ENCODE measurements at regions not wholly inside any gene's neighbourhood (a gene's known extent, or its start where the extent isn't known, plus 50 kb on each side); places are given as distances from the start of the nearest gene placed in this dataset.

DNA sequence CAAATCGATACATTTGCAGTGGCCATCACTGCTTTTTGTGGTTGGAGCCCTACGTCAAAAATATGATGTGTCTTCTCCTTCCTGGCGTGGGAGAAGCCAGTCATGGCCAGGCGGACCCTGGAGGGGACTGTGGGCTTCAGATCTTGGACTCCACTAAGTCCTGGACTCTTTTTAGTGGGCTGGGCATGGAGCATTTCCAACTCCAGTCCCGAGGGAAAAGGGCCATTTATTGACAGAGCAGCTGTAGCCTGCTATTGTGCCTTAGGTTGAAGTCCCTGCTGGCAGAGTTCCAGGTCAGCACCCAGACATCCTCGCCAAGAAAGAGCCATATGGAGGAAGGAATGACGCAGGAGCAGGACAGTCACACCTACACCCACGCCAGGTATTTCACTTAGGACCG is 179.2 kb upstream of the ZNF507 start:
- H3K36me3 Mint-ChIP-seq (ENCODE audit: low read depth), result no peaks in the 10 kb centered on the region
- H3K4me3 Mint-ChIP-seq, result no peak overlapping the region
- H3K27ac Mint-ChIP-seq, result no peak overlapping the region
- H3K27me3 Mint-ChIP-seq, result peaks cover 4% of the 10 kb centered on the region
- H3K9me3 Mint-ChIP-seq, result no peaks in the 10 kb centered on the region
- no peaks in the 10 kb centered on the region for H3K4me1 Mint-ChIP-seq (ENCODE audit: low read depth)

DNA sequence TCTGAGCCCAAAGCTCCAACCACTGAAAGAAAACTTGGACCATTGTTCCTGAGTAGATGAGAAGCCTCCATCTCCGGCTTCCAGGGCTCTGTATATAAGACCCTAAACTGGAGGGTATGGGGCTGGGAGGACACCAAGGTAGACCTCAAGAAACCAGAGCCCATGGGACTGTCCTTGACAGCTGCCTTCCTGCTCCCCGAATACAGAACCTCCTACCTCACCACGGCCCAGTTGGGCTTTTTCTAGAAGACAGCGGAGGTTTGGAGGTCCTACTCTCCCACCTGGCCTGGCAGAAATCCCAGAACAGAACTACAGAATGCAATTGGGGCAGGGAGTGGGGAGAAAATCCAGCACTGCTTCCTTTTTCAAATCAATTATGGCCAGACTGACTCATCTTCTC is 177.3 kb upstream of the ZNF507 start:
- H3K4me1 Mint-ChIP-seq (ENCODE audit: low read depth), result no peaks in the 10 kb centered on the region
- H3K27ac Mint-ChIP-seq, result no peak overlapping the region
- H3K9me3 Mint-ChIP-seq, result no peaks in the 10 kb centered on the region
- no peak overlapping the region for H3K4me3 Mint-ChIP-seq
- no peaks in the 10 kb centered on the region for H3K36me3 Mint-ChIP-seq (ENCODE audit: low read depth)
- H3K27me3 Mint-ChIP-seq, result peaks cover 4% of the 10 kb centered on the region

DNA sequence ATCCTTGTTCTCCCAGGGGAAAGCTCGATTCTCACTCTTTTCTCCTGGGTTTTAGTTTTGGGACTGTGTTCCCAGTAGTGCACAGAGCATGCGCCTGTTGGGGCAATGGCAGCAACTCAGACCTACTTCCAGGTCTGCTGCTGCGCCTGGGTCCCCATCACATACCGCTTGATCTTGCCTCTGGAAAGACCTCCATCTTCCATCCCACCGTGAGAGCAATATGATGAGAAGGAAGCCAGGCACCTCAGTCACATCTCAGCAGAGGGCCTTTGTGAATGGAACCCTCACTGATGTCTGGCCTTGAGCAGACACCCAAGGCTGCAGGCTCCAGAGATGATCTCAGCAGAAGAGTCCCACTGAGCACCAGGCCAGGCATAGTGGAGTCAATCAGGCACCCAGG is 176.8 kb upstream of the ZNF507 start:
- H3K4me3 Mint-ChIP-seq, result no peak overlapping the region
- H3K27me3 Mint-ChIP-seq, result peaks cover 4% of the 10 kb centered on the region
- H3K4me1 Mint-ChIP-seq (ENCODE audit: low read depth), result no peaks in the 10 kb centered on the region
- no peak overlapping the region for H3K27ac Mint-ChIP-seq
- no peaks in the 10 kb centered on the region for H3K36me3 Mint-ChIP-seq (ENCODE audit: low read depth)
- no peaks in the 10 kb centered on the region for H3K9me3 Mint-ChIP-seq

DNA sequence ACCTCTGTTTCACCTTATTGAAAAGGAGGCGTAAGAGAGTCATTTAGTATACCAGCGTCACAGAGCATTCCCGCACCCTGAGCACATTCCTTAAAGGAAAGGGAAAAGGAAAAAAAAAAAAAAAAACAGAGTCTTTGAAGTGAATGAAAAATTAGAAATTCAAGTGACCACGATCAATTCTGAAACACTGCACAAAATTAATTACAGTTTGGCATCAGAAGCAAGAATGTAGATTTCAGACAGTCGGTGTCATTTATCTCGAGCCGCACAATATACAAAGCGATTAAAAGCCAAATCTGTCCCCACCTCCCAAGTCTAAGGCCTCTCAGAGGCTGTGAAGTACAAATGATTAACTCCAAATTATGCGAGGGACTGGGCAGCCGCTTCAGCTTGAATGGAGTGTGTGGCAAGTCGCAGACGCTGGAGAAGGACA is 173.7 kb upstream of the ZNF507 start:
- no peaks in the 10 kb centered on the region for H3K4me1 Mint-ChIP-seq (ENCODE audit: low read depth)
- H3K27me3 Mint-ChIP-seq, result peaks cover 4% of the 10 kb centered on the region
- H3K4me3 Mint-ChIP-seq, result no peak overlapping the region
- H3K9me3 Mint-ChIP-seq, result no peaks in the 10 kb centered on the region
- H3K36me3 Mint-ChIP-seq (ENCODE audit: low read depth), result no peaks in the 10 kb centered on the region
- no peak overlapping the region for H3K27ac Mint-ChIP-seq

DNA sequence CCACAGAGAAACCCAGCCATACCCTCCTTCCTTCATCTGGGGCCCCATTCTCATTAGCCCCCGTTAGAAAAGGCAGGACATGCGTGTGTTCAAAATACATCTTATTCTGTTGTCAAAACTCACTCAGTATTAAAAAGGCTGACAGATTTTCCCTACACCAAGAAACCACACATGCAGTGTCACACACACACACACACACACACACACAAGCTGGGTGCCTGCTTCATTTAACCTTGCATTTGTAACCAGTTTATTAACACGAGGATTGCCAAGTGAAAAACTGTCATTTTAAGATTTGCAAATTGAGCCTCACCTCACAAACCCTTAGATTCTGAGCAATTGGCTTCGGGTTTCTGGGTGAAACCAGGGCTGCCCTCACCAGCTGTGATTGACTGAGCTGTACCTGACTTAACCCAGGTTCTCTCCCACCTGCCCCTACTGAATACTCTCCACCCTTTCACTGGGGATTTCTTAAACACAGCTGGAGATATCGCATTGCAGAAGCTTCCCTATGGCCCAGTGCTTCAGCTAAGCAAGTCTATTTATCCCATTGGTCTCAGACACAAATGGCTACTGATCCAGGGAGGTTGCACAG is 172.7 kb upstream of the ZNF507 start:
- Mint-ChIP-seq H3K9me3 (no peaks in the 10 kb centered on the region), H3K4me3 (no peak overlapping the region)

DNA sequence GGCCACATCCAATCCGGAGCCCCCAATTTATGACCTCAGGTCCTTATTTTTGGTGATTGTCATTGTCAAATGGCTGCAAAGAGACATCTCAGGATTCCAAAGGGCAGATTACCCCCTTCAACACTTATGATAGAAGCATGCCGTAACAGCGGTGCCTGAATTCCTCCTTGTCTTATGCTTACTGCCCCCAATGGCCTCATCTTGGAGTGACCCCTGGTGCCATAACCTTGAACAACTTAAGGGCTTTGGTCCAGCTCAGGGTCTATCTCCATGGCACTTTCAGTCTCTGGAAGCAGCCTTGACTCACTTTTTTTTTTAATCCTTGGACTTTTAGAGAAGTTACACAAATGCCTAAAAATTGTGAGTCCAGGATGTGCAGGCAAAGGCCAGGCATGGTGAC is 171.6 kb upstream of the ZNF507 start:
- Mint-ChIP-seq H3K4me1 (ENCODE audit: low read depth) (no peaks in the 10 kb centered on the region), H3K27ac (no peak overlapping the region), H3K9me3 (no peaks in the 10 kb centered on the region), H3K4me3 (no peak overlapping the region), H3K27me3 (peaks cover 4% of the 10 kb centered on the region), H3K36me3 (ENCODE audit: low read depth) (no peaks in the 10 kb centered on the region)

More for the DNA sequence above, 172.7 kb upstream of the ZNF507 start:
- Mint-ChIP-seq H3K4me1 (ENCODE audit: low read depth) (no peaks in the 10 kb centered on the region), H3K27ac (no peak overlapping the region), H3K36me3 (ENCODE audit: low read depth) (no peaks in the 10 kb centered on the region), H3K27me3 (peaks cover 4% of the 10 kb centered on the region)

DNA sequence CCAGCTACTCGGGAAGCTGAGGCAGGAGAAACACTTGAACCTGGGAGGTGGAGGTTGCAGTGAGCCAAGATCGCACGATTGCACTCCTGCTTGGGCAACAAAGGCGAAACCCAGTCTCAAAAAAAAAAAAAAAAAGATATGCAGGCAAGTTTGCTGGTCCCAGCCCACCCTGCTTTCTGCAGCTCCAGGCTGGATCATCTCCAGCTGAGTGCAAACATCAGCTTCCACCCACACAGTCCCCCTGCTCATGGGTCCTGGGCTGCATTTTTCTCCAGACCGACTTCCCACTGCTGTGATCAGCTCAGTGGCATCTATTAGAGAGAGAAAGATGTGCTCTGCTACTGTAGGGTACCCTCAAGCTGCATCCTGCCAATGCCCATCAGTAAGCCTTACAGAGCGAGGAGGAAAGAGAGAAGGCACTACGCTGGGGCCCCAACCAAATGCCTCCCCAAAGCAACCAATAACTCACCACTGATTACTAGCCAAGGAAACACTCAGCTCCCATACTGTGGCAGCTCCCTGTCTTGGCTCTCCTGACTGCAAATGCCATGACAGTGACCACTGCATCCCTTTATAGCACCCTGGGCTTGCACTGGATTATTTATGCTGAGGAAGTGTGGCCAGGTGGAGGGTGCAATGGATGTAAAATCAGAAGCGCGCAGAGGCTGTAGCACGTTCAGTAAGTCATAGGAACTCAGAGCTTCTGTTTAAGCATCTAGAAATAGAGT is 170.9 kb upstream of the ZNF507 start:
- Mint-ChIP-seq H3K4me3 (no peak overlapping the region), H3K27me3 (no peaks in the 10 kb centered on the region), H3K27ac (no peak overlapping the region), H3K9me3 (no peaks in the 10 kb centered on the region), H3K4me1 (ENCODE audit: low read depth) (no peaks in the 10 kb centered on the region), H3K36me3 (ENCODE audit: low read depth) (no peaks in the 10 kb centered on the region)

DNA sequence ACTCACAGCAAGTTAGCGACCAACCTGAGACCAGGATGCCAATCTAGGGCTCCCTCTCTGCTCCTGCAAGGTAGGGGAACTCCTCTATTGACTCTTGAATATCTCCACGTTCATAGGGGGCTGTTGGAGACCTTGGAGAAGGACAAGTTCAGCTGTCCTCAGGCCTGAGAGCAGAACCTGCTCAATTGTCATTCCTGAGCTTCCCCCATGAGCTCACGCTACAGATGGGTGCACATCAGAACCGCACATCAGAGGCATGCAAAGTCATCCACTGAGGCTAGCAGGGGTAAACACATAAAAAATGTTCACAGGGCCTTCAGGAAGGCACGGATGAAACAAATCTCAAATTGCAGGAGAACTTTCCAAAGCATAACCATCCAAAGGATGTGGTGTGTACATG is 168.8 kb upstream of the ZNF507 start:
- Mint-ChIP-seq H3K9me3 (no peaks in the 10 kb centered on the region), H3K4me3 (no peak overlapping the region), H3K4me1 (ENCODE audit: low read depth) (no peaks in the 10 kb centered on the region), H3K27ac (no peak overlapping the region), H3K27me3 (no peaks in the 10 kb centered on the region), H3K36me3 (ENCODE audit: low read depth) (no peaks in the 10 kb centered on the region)

DNA sequence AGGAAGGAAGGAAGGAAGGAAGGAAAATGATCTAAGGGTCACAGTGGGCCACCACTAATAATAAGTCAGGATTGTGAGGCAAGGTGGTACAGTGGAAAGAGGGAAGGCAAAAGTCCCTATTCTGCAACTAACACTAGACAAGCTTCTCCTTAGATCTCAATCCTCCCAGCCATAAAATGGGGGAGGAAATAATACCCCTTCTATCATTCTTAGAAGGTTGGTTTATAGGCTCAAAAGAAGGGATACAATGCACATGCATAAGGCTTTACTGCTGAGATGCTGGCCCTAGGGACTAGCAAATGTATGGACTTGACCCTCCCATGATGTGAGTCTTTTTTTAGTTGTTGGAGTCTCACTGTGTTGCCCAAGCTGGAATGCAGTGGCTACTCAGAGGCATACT is 167.7 kb upstream of the ZNF507 start:
- Mint-ChIP-seq H3K36me3 (ENCODE audit: low read depth) (no peaks in the 10 kb centered on the region), H3K9me3 (no peaks in the 10 kb centered on the region), H3K27ac (no peak overlapping the region), H3K27me3 (no peaks in the 10 kb centered on the region), H3K4me1 (ENCODE audit: low read depth) (no peaks in the 10 kb centered on the region), H3K4me3 (no peak overlapping the region)

DNA sequence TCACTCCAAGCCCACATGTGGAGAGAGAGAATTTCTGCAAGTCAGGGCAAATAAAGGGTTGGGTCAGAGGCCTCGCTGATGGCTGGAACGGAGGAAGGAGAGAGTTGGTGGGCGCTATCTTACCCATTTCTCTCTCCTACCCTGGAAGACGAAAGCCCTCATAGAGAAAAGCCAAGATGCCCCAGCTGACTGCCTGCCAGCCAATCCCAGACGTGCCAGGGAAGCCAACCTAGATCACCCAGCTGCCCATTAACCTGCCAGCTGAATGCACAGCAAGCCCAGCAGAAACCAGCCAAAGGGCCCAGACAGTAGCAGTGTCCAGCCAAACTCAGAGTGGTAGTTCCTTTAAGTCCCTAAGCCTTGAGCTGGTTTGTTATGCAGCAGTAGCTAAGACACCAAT is 167.0 kb upstream of the ZNF507 start:
- Mint-ChIP-seq H3K4me3 (no peak overlapping the region), H3K9me3 (no peaks in the 10 kb centered on the region), H3K27me3 (no peaks in the 10 kb centered on the region), H3K36me3 (ENCODE audit: low read depth) (no peaks in the 10 kb centered on the region), H3K4me1 (ENCODE audit: low read depth) (no peaks in the 10 kb centered on the region), H3K27ac (no peak overlapping the region)

DNA sequence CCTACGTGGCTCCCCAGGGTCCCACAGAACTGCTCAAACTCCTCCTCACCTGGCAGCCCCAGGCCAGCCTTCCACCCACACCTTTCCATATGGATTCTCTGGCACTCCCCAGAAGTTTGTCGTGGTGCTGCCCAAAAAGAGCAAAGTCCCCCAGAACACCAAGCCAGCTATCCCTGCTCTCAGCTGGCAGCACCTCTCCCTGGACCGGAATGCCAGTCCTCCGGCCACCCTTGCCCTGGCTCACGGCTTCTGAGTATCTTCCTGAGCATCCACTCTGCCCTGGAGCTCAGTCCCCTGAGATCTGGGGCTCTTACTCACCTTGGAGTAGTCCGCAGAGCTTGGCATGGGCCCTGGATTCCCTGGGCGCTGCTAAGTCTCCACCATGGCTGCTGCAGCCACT is 166.5 kb upstream of the ZNF507 start:
- Mint-ChIP-seq H3K36me3 (ENCODE audit: low read depth) (no peaks in the 10 kb centered on the region), H3K9me3 (no peaks in the 10 kb centered on the region), H3K27ac (no peak overlapping the region), H3K4me3 (no peak overlapping the region), H3K27me3 (no peaks in the 10 kb centered on the region), H3K4me1 (ENCODE audit: low read depth) (no peaks in the 10 kb centered on the region)

DNA sequence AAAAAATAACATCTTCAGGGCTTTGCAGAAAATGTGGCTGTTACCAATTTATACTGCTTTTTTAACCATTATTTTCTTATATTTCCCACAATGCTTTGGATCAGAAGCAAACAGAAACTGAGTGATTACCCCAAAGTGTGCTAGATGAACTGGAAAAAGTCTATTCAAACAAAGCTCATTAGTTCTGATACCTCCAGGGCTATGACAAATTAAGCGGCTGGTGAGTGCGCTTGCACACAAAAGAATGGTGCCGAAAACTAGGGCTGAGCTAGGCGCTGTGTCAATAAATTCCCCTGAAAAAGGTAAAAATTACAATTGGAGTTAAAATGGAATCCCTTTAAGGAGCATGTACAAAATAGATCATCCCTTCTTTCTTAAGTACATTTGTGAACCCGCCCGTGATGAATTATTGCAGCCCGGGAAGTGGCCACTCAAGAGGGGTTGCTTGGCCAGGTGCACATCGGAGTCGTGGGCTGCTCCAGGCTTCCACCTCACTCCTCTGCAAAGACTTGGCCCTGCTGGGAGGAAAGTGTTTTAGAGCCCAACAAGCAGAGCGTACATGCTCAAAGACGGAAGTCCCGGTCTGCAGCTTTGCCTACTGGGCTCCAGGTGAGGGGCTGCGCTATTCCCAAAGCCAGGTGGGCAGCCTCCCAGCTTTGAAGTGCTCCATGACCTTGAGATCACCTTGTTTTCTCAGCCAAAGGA is 164.0 kb upstream of the ZNF507 start:
- H3K4me3 Mint-ChIP-seq, result no peak overlapping the region
- no peak overlapping the region for H3K27ac Mint-ChIP-seq
- H3K9me3 Mint-ChIP-seq, result peaks cover 4% of the 10 kb centered on the region
- no peaks in the 10 kb centered on the region for H3K27me3 Mint-ChIP-seq
- H3K4me1 Mint-ChIP-seq (ENCODE audit: low read depth), result no peaks in the 10 kb centered on the region
- no peaks in the 10 kb centered on the region for H3K36me3 Mint-ChIP-seq (ENCODE audit: low read depth)

DNA sequence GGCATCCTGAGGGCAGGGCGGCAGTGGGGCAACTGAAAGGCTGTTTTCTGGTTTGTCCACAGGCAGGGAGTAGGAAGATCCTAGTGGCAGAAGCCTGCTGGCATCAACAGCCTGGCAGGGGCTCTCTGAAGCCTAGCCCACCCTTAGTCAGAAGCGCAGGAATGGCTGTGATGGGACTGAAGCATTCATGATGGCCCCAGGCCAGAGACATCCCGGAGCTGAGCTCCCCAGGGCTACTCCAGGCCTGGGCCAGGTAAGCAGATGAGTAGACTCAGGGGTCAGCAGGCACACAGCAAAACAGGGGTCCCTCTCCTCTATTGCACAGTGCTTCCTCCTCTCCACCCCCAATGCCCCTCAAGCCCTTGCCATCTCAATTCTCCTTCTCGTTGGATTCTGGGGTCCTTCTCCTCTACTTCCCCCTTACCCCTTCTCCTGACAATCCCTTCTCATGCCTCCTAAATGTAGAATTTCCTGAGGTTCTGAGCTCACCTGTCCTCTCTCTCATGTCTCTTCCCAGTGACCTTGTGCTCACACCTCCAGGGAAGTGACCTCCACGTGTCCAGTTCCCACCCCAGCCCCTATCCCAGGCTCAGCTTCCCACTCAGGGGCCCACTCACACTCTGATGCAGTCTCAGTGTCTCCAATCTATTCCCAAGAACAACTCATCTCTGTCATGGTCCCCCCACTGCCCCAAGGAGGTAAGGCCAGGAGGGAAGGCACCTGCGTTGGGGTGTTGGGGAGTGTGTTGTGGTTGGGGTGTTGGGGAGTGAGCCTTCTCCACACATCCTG is 158.7 kb upstream of the ZNF507 start:
- no peaks in the 10 kb centered on the region for H3K36me3 Mint-ChIP-seq (ENCODE audit: low read depth)
- no peak overlapping the region for H3K27ac Mint-ChIP-seq
- H3K4me1 Mint-ChIP-seq (ENCODE audit: low read depth), result no peaks in the 10 kb centered on the region
- H3K4me3 Mint-ChIP-seq, result no peak overlapping the region
- H3K27me3 Mint-ChIP-seq, result peaks cover 3% of the 10 kb centered on the region
- peaks cover 4% of the 10 kb centered on the region for H3K9me3 Mint-ChIP-seq

DNA sequence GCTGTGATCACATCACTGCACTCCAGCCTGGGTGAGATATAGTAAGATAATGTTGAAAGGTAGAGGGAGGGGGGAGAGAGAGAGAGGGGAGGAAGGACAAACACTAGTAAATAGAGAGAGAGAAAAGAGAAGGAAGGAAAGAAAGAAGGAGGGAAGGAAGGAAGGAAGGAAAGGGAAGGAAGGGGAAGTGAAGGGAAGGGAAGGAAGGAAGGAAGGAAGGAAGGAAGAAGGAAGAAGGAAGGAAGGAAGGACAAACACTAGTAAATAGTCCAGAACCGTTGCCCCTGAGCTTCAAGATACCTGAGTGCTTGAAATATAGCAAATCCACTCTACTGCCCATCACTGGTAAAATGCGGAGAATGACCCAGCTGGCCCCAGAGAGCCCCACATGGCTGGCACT is 156.5 kb upstream of the ZNF507 start:
- Mint-ChIP-seq H3K4me1 (ENCODE audit: low read depth) (no peaks in the 10 kb centered on the region), H3K4me3 (no peak overlapping the region), H3K27ac (no peak overlapping the region), H3K36me3 (ENCODE audit: low read depth) (no peaks in the 10 kb centered on the region), H3K27me3 (peaks cover 3% of the 10 kb centered on the region), H3K9me3 (peaks cover 4% of the 10 kb centered on the region)
